ENCODE measurements at regions not wholly inside any gene's neighbourhood (a gene's known extent, or its start where the extent isn't known, plus 50 kb on each side); places are given as distances from the start of the nearest gene placed in this dataset.
A peak's percentile ranks its signal among the peaks of the same experiment; 100 is the strongest.

DNA sequence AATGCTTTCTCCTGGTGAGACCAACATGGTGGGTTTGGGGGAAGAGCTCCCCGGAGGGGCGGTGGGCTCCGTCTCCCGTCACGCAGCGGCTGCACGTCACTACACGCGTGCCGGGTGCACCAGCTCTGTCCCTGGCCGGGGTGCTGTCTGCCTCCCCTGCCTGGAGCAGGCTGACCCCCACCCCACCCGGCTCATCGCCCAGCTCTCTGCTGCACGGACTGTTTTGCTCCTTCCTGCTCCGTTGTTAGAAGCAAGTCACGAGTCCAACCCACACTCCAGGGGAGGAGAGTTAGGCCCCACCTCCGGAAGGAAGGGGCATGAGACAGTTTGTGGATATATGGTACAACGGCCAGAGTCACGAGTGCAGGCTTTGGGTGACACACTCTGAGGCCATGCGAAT is 364.9 kb downstream of the BRD1 start:
- Histone ChIP-seq H3K9me3 (ENCODE audit: control insufficient read depth, insufficient read depth, low read length) (no peaks in the 10 kb centered on the region), H3K4me1 (ENCODE audit: control insufficient read depth, low read length) (peaks cover 46% of the 10 kb centered on the region), H3K27ac (ENCODE audit: low read depth, low read length) (no peak overlapping the region), H3K4me3 (ENCODE audit: low read length) (no peak overlapping the region), H3K4me2 (ENCODE audit: low read length) (no peak overlapping the region), H3K36me3 (ENCODE audit: control insufficient read depth, low read length) (no peaks in the 10 kb centered on the region), H4K20me1 (ENCODE audit: control insufficient read depth, insufficient read depth, low read depth, low read length) (no peaks in the 10 kb centered on the region), H3F3A (ENCODE audit: control insufficient read depth, insufficient read depth) (no peaks in the 10 kb centered on the region), H3K27me3 (ENCODE audit: control insufficient read depth, low read length) (no peaks in the 10 kb centered on the region), H3K9me2 (replicated peaks; ENCODE audit: control insufficient read depth, low read length) (no peaks in the 10 kb centered on the region), H3K79me2 (ENCODE audit: control insufficient read depth, low read length) (no peaks in the 10 kb centered on the region)
- TF ChIP-seq EZH2phosphoT487 (IDR thresholded peaks at IDR 0.05; ENCODE audit: borderline replicate concordance, low read length), result no peak
- TF ChIP-seq, protein P1, sequence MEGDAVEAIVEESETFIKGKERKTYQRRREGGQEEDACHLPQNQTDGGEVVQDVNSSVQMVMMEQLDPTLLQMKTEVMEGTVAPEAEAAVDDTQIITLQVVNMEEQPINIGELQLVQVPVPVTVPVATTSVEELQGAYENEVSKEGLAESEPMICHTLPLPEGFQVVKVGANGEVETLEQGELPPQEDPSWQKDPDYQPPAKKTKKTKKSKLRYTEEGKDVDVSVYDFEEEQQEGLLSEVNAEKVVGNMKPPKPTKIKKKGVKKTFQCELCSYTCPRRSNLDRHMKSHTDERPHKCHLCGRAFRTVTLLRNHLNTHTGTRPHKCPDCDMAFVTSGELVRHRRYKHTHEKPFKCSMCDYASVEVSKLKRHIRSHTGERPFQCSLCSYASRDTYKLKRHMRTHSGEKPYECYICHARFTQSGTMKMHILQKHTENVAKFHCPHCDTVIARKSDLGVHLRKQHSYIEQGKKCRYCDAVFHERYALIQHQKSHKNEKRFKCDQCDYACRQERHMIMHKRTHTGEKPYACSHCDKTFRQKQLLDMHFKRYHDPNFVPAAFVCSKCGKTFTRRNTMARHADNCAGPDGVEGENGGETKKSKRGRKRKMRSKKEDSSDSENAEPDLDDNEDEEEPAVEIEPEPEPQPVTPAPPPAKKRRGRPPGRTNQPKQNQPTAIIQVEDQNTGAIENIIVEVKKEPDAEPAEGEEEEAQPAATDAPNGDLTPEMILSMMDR (IDR thresholded peaks at IDR 0.05; ENCODE audit: low read depth, low read length, poor library complexity, severe bottlenecking), result no peak

DNA sequence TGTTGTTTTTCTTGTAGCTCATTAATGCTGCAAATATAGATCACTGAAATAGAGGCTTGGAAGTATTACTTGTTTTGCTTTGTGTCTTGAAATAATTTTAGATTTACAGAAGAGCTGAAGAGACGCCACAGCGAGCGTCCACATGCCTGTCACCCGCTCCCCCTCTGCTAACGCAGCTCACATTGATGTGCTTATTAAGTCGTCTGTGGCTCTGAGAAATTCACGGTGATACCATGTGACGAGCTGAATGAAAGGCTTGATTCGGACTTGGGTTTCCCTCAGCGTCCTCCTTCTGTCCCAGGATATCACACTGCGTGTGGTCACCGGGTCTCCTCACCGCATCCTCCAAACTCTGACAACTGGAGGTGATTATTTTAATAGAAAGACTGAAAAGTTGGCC is 365.4 kb downstream of the BRD1 start:
- H3K79me2 ChIP-seq (ENCODE audit: control insufficient read depth, low read length), result no peaks in the 10 kb centered on the region
- H3K4me1 ChIP-seq (ENCODE audit: control insufficient read depth, low read length), result peaks cover 40% of the 10 kb centered on the region
- H3K4me2 ChIP-seq (ENCODE audit: low read length), result no peak overlapping the region
- no peaks in the 10 kb centered on the region for H3F3A ChIP-seq (ENCODE audit: control insufficient read depth, insufficient read depth)
- no peaks in the 10 kb centered on the region for H3K36me3 ChIP-seq (ENCODE audit: control insufficient read depth, low read length)
- H3K9me3 ChIP-seq (ENCODE audit: control insufficient read depth, insufficient read depth, low read length), result no peaks in the 10 kb centered on the region
- H3K9me2 ChIP-seq (replicated peaks; ENCODE audit: control insufficient read depth, low read length), result no peaks in the 10 kb centered on the region
- no peaks in the 10 kb centered on the region for H4K20me1 ChIP-seq (ENCODE audit: control insufficient read depth, insufficient read depth, low read depth, low read length)
- no peak overlapping the region for H3K27ac ChIP-seq (ENCODE audit: low read depth, low read length)
- H3K27me3 ChIP-seq (ENCODE audit: control insufficient read depth, low read length), result no peaks in the 10 kb centered on the region
- no peak for TF ChIP-seq EZH2phosphoT487 (IDR thresholded peaks at IDR 0.05; ENCODE audit: borderline replicate concordance, low read length)
- TF ChIP-seq, protein P1 (IDR thresholded peaks at IDR 0.05; ENCODE audit: low read depth, low read length, poor library complexity, severe bottlenecking), result no peak
- H3K4me3 ChIP-seq (ENCODE audit: low read length), result no peak overlapping the region

DNA sequence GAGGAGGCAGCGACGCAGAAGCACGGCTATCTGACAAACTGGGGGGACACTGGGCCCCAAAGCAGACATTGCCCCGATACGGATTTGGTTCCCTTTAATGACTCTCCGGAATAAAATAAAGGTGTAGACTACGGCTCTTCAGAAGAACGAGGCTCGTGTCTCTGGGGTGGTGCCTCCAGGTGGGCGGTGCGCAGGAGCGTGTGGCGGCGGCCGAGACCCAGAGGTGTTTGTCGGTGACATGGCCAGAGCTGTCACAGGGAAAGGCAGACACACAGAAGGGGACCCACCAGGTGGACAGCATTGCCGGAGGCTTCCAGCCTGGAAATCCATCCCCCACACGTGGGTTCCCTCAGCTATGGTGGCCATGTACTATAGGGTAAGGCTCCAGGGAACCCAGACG is 366.0 kb downstream of the BRD1 start:
- Histone ChIP-seq H4K20me1 (ENCODE audit: control insufficient read depth, insufficient read depth, low read depth, low read length) (no peaks in the 10 kb centered on the region), H3K9me2 (replicated peaks; ENCODE audit: control insufficient read depth, low read length) (no peaks in the 10 kb centered on the region), H3K4me1 (ENCODE audit: control insufficient read depth, low read length) (peaks cover 34% of the 10 kb centered on the region), H3K27me3 (ENCODE audit: control insufficient read depth, low read length) (no peaks in the 10 kb centered on the region), H3K4me2 (ENCODE audit: low read length) (peak overlapping the region; percentile 59), H3K9me3 (ENCODE audit: control insufficient read depth, insufficient read depth, low read length) (no peaks in the 10 kb centered on the region), H3K36me3 (ENCODE audit: control insufficient read depth, low read length) (no peaks in the 10 kb centered on the region), H3K27ac (ENCODE audit: low read depth, low read length) (no peak overlapping the region), H3K79me2 (ENCODE audit: control insufficient read depth, low read length) (no peaks in the 10 kb centered on the region), H3K4me3 (ENCODE audit: low read length) (peak overlapping the region; percentile 35; the same call in 1 of the 2 replicates), H3F3A (ENCODE audit: control insufficient read depth, insufficient read depth) (no peaks in the 10 kb centered on the region)
- TF ChIP-seq EZH2phosphoT487 (IDR thresholded peaks at IDR 0.05; ENCODE audit: borderline replicate concordance, low read length), result no peak
- TF ChIP-seq, protein P1 (IDR thresholded peaks at IDR 0.05; ENCODE audit: low read depth, low read length, poor library complexity, severe bottlenecking), result no peak
